C4-2B (cell line): ENCODE measurements at regions not wholly inside any gene's neighbourhood (a gene's known extent, or its start where the extent isn't known, plus 50 kb on each side); places are given as distances from the start of the nearest gene placed in this dataset.

Experiments used
- ZFX ChIP-seq: fragments of 450-650 bp; IDR thresholded peaks from 2 replicates; pipeline ENCODE4 v1.6.1; 2017
- TF ChIP-seq, protein P1 (sequence below): fragments of 450-650 bp; conservative IDR thresholded peaks from 2 replicates; pipeline ENCODE4 v1.5.1; 2017; ENCODE audit warnings: mild to moderate bottlenecking

DNA sequence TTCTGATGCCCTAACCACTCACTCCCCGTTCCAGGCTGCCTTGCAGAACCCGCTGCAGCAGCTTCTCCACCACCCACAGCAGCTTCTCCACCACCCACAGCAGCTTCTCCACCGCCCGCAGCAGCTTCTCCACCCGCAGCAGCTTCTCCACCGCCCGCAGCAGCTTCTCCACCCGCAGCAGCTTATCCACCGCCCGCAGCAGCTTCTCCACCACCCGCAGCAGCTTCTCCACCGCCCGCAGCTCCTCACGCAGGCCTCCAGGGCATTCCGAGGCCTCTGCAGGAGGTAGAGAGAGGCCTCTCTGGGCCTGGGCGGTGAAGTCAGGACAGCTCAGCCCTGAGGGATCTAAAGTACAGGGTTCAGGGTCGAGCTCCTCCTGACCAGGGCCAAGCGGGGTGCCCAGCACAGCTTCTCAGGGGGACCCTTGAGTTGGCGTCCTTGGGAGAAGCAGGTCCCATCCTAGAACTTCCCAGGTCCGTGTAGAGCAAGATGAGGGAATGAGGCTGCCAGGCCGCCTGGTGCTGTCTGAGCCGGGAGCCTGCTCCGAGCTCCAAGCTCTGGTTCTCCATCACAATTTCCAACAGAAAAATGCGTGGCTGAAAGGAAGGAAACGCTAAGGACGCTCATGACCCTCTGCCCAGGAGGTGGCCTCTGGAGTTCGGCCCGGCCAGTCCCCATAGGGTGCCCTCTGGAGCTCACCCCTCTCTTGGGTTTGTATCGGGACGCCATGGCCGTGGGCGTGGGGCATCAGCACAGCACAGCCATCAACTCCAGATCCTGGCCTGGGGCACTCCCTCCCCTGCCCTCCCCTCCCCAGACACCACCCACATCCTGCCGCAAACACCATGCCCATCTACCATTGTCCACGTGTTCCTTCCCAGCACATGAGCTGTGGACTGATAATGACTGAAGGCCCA lies 528.6 kb downstream of the BRD1 start:
- TF ChIP-seq, protein P1, sequence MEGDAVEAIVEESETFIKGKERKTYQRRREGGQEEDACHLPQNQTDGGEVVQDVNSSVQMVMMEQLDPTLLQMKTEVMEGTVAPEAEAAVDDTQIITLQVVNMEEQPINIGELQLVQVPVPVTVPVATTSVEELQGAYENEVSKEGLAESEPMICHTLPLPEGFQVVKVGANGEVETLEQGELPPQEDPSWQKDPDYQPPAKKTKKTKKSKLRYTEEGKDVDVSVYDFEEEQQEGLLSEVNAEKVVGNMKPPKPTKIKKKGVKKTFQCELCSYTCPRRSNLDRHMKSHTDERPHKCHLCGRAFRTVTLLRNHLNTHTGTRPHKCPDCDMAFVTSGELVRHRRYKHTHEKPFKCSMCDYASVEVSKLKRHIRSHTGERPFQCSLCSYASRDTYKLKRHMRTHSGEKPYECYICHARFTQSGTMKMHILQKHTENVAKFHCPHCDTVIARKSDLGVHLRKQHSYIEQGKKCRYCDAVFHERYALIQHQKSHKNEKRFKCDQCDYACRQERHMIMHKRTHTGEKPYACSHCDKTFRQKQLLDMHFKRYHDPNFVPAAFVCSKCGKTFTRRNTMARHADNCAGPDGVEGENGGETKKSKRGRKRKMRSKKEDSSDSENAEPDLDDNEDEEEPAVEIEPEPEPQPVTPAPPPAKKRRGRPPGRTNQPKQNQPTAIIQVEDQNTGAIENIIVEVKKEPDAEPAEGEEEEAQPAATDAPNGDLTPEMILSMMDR, result no peak
- no peak for TF ChIP-seq ZFX
